ENCODE measurements at regions not wholly inside any gene's neighbourhood (a gene's known extent, or its start where the extent isn't known, plus 50 kb on each side); places are given as distances from the start of the nearest gene placed in this dataset.

- TF ChIP-seq SIN3A (IDR thresholded peaks at IDR 0.05; ENCODE audit: borderline replicate concordance, insufficient read depth, low read depth, low read length), result no peak
- TF ChIP-seq TCF7L2 (IDR thresholded peaks at IDR 0.05; ENCODE audit: low read depth, low read length), result no peak
- TF ChIP-seq REST (IDR thresholded peaks at IDR 0.05; ENCODE audit: insufficient read depth in 1 of 2, low read depth in 2 of 2, low read length in 1 of 2), result no peak
- no peak for TF ChIP-seq POLR2AphosphoS5 (IDR thresholded peaks at IDR 0.05; ENCODE audit: low read depth, low read length)
- TF ChIP-seq CTCF (IDR thresholded peaks at IDR 0.05), result no peak
- Histone ChIP-seq H3K27me3 (ENCODE audit: control insufficient read depth, insufficient read depth, low read length) (no peaks in the 10 kb centered on the region), H3K4me3 (ENCODE audit: low read depth in 2 of 2, low read length in 2 of 2) (no peak overlapping the region), H3K9me3 (ENCODE audit: control insufficient read depth, insufficient read depth, low read depth, low read length) (no peaks in the 10 kb centered on the region), H3K36me3 (ENCODE audit: control insufficient read depth, insufficient read depth, low read length) (no peaks in the 10 kb centered on the region), H3K4me1 (ENCODE audit: control insufficient read depth, insufficient read depth, low read length) (no peaks in the 10 kb centered on the region), H3K27ac (ENCODE audit: low read length) (no peak overlapping the region)
- POLR2A ChIA-PET, result no interaction called here
- CTCF ChIA-PET, result no interaction called here
- intact Hi-C loops (cut with micrococcal nuclease; ENCODE audit: unreplicated experiment) (no loop called here), in situ Hi-C loops (cut with HindIII; ENCODE audit: low pct_unique_long_range_greater_than_20kb, low sequenced_read_pairs) (no loop called here)
- ATAC-seq (no peak), DNase-seq (ENCODE audit: low read depth, low spot score) (no peak)
- no TSS peak for BruUV-seq (replicated peaks)
These were observed 574.1 kb downstream of the LMO4 start for GRCh38 chr1:87902830-87903229.

GRCh38 chr1:87903242-87903641, 574.6 kb downstream of the LMO4 start:
- intact Hi-C loops (cut with micrococcal nuclease; ENCODE audit: unreplicated experiment), result no loop called here
- H3K27me3 ChIP-seq (ENCODE audit: control insufficient read depth, insufficient read depth, low read length), result no peaks in the 10 kb centered on the region
- ATAC-seq, result no peak
- H3K27ac ChIP-seq (ENCODE audit: low read length), result no peak overlapping the region
- no peak for DNase-seq (ENCODE audit: low read depth, low spot score)
- CTCF ChIA-PET, result no interaction called here
- H3K9me3 ChIP-seq (ENCODE audit: control insufficient read depth, insufficient read depth, low read depth, low read length), result no peaks in the 10 kb centered on the region
- H3K4me3 ChIP-seq (ENCODE audit: low read depth in 2 of 2, low read length in 2 of 2), result no peak overlapping the region
- in situ Hi-C loops (cut with HindIII; ENCODE audit: low pct_unique_long_range_greater_than_20kb, low sequenced_read_pairs), result no loop called here
- H3K36me3 ChIP-seq (ENCODE audit: control insufficient read depth, insufficient read depth, low read length), result no peaks in the 10 kb centered on the region
- H3K4me1 ChIP-seq (ENCODE audit: control insufficient read depth, insufficient read depth, low read length), result no peaks in the 10 kb centered on the region
- TF ChIP-seq SIN3A (IDR thresholded peaks at IDR 0.05; ENCODE audit: borderline replicate concordance, insufficient read depth, low read depth, low read length) (no peak), REST (IDR thresholded peaks at IDR 0.05; ENCODE audit: insufficient read depth in 1 of 2, low read depth in 2 of 2, low read length in 1 of 2) (no peak)
- BruUV-seq (replicated peaks), result no TSS peak
- POLR2A ChIA-PET, result no interaction called here

Data from Panc1 (cell line).